ENCODE measurements at regions not wholly inside any gene's neighbourhood (a gene's known extent, or its start where the extent isn't known, plus 50 kb on each side); places are given as distances from the start of the nearest gene placed in this dataset.

GRCh38 chr13:85640727-85641126 is 158.5 kb downstream of the SLITRK6 start:
- no peak for TF ChIP-seq POLR2A (IDR thresholded peaks at IDR 0.05)
- no peak for TF ChIP-seq CTCF (IDR thresholded peaks at IDR 0.05)

Measured in esophagus squamous epithelium (tissue), 4 donors.